HG03025 (cell line): ENCODE measurements at regions not wholly inside any gene's neighbourhood (a gene's known extent, or its start where the extent isn't known, plus 50 kb on each side); places are given as distances from the start of the nearest gene placed in this dataset.
"Not testable (repeated sequence)": the region's sequence is repeated elsewhere in the genome, so short reads cannot be mapped to it uniquely, and the experiment has no call there.

Experiments used
- ATAC-seq: cut with Tn5 transposase; IDR thresholded peaks from one replicate; pipeline ENCODE4 v1.9.1; 2021; ENCODE audit warnings: mild to moderate bottlenecking, moderate library complexity; ENCODE audit not compliant: unreplicated experiment, low FRiP score

- no peak for ATAC-seq
These were observed 129.0 kb upstream of the RUNX1 start for GRCh38 chr21:35178098-35178497.

DNA sequence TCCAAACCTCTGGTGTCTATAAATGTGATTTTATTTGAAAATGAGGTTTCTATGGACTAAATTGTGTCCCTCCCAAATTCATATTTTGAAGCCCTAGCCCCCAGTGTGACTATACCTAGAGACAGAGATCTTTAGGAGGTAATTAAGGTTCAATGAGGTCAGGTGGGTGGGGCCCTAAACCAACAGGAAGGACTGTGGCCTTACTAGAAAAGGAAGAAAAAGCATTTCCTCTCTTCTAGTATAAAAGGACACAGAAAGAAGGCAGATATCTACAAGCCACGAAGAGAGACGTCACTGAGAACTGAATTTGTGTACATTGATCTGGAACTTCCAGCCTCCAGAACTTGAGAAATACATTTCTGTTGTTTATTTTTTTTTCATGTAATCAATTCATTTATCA, 123.1 kb upstream of the RUNX1 start:
- ATAC-seq = no peak

GRCh38 chr21:35171385-35171784, 122.3 kb upstream of the RUNX1 start:
- no peak for ATAC-seq

DNA sequence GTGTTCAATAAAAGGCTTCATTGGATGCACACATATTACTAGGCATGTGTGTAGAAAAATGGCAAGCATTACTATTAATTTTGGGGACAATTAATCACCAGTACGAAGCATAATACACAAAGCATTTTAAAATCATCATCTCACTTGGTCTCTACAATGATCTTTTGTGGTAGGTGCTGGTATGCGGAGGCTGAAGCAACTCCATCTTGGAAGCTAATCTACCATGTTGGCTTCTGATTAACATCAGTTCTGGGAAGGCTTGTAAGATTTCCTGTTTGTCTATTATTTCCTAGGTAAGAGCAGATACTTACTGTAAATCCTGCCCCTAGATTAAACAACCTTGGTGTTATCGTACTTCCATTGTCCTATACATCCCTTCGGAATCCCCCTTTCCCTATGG, 121.7 kb upstream of the RUNX1 start:
- ATAC-seq = no peak

DNA sequence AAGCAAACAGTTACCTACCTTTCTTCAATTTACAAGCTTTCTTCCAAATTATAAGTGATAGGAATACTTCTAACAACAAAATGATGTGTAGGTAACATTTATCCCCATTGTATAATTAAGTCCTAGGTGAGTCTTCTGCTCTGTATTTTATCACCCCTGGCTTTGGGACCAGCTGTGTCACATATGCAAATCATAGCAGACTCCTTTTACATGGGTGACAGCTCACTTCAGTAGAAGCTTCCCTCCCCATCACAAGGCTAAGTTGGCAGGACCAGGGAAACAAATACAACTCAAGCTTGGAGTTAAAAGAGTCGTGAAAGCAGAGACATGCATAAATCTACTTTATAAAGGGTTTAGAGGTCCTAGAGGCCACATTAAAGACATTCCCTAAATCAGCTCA, 121.1 kb upstream of the RUNX1 start:
- no peak for ATAC-seq

DNA sequence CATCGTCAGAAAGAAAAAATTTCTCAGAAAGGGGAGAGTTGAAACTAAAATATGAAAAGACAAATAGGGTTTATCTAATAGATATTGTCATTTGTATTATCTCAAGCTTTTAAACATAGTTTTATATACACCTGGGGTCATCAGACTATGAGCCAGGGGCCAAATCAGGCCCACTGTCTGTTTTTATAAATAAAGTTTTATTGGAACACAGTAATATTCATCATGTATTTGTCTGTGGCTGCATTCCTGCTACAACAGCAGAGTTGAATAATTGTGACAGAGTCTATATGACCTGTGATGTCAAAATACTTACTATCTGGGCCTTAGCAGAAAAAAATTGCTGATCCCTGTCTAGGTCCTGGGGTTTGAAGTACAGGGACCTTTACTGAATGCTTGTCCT, 120.5 kb upstream of the RUNX1 start:
- ATAC-seq = no peak

GRCh38 chr21:35168735-35169134, 119.6 kb upstream of the RUNX1 start:
- no peak for ATAC-seq

- ATAC-seq = no peak
These were observed 115.9 kb upstream of the RUNX1 start for GRCh38 chr21:35164971-35165483.

DNA sequence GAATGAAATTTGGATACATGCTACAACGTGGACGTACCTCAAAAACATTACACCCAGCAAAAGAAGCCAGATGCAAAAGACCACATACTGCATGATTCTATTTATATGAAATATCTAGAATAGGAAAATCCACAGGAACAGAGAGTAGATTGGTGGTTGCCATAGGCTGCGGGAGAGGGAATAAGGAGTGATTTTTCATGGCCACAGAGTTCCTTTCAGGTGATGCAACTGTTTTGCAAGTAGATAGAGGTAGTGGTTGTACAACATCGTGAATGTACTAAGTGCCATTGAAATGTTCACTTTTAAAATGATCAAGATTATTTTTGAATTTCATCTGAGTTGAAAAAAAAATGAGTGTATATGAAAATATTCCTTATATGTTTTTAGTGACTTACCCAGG, 115.3 kb upstream of the RUNX1 start:
- no peak for ATAC-seq

DNA sequence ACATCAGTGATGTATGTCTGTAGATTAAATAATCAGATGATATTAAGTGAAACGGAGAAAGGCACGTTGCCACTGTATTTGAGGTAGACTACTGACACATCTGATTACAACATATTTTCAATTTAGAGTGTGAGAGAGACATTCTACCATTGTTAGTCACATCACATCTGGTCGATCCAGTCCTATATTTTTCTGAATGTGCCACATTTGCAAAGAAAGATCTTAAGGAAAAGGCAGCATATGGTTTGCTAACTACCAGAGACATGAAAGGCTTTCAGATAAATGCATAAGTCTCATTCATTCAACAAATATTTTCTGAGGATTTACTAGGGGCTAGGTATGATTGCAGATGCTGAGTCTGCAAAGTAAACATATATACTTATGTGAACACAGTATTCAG, 114.3 kb upstream of the RUNX1 start:
- ATAC-seq = no peak

DNA sequence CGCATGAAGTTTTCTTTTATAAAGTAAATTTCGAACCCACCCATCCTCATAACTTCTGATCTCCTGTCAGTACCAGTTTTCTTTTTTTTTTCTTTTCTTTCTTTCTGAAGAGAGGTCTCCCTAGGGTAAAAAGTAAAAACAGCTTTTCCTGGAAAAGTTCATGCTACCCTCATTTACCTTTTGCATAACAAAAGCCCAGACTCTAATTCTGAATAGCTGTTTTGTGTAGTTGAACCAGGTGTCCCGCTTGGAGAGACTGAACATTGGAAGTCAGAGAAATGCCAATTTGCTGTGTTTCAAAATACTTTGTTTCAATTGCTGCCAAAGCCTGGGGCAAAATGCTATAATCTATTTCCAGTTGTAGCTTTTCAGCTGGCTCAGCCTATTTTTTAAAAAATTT, 113.7 kb upstream of the RUNX1 start:
- no peak for ATAC-seq

DNA sequence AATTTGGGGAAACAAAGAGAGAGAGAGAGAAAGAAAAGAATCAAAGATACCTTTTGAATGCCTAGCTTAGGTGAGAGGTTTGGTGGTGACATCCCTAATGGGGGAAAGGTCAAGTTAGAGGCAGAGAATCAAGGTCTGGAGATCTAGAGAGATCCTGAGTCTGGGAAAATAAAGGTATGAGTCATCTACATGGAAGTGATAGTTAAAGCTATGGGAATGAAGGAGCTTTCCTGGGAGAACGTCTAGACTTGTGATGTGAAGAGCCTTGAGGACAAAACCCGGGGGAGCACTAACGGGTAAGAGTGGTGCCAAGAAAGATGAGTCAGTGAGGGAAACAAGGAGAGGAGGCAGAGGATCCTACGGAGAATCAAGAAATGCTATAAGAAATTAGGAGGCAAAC, 110.8 kb upstream of the RUNX1 start:
- ATAC-seq = no peak

GRCh38 chr21:35157374-35157773, 108.3 kb upstream of the RUNX1 start:
- not testable (repeated sequence) for ATAC-seq

DNA sequence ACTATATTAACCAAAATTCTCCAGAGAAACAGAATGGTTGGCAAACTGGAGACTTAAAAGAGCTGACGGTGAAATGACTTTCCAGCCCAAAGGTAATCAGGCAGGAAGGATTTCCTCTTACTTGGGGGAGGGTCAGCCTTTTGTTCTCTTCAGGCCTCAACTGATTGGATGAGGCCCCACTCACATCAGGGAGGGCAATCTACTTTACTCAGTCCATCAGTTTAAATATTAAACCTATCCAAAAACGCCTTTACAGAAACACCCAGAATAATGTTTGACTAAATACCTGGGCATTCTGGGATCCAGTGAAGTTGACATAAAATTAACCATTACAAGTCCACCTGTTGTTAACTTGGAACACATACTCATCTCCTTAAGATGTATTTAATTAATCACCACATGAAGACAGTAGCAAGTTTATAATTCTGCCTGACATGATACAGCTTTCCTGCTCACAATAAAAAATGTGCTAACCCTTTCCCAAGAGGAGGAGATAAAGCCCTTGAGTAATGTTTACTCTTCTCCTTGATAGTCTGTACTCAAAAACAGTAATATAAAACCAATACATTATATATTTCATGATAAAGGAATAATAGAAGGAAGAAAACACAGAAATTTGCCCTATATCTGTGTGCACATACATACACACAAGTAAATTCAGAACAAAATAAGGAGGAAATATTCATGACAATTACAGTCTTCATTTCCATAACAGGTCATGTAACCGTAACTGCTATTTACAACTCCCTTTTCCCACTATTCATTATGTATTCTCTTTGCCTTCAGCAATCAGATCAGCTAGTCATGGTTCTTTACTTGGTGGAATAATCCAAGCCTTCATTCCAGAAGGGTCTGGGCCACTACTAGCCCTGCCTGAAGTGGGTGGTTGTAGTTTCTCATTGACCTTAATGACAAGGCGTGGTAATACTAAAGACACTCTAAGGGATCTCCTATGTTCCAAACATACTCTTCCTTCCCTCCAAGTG, 107.5 kb upstream of the RUNX1 start:
- no peak for ATAC-seq

- ATAC-seq = no peak
These were observed 105.7 kb upstream of the RUNX1 start for GRCh38 chr21:35154788-35155187.

DNA sequence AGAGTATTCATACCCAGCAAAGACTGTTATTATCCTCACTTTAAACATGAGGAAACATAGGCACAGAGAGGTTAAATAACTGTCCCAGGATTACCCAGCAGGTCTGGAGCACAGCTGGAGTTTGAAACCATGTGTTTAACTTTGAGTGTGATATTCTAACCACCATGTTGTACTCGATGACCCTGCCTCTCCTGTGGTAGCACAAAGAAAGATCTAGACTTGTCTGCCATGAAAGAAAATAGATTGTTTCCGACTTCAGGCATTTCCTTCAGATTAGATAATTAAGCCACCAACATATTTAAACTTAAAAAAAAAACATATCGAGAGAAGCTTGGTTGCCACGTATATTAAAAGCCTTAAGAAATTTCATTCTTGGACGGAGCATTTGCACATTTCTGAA, 104.6 kb upstream of the RUNX1 start:
- ATAC-seq = no peak

GRCh38 chr21:35150562-35151226, 101.6 kb upstream of the RUNX1 start:
- no peak for ATAC-seq

- ATAC-seq = no peak
These were observed 100.6 kb upstream of the RUNX1 start for GRCh38 chr21:35149698-35150097.

GRCh38 chr21:35147439-35147838, 98.3 kb upstream of the RUNX1 start:
- ATAC-seq = no peak

- no peak for ATAC-seq
These were observed 96.6 kb upstream of the RUNX1 start for GRCh38 chr21:35145626-35146233.

DNA sequence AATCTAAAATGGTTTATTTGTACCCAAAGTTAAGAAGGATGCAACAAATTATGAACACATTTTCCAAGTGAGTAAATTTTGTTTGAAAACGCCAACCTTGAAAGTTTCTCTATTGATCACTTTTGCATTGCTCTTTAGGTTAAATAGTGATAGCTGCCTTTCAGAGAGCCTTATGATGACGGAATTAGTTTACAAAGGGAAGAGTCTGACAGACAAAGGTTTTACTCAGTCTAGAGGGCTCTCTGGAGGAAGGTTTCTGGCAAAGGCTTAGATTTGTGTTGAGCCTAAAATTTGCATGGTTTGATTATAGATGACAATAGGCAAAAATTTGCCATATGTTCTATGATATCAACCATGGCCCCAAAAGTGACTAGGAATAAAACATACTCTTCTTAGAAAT, 95.9 kb upstream of the RUNX1 start:
- no peak for ATAC-seq
